Neuronal stem cell (in vitro differentiated cells): ENCODE measurements at regions not wholly inside any gene's neighbourhood (a gene's known extent, or its start where the extent isn't known, plus 50 kb on each side); places are given as distances from the start of the nearest gene placed in this dataset.

Experiments
- DNase-seq: peaks from one replicate; pipeline ENCODE4 v3.0.0-alpha.2; 2013; ENCODE audit warnings: low spot score
- H2AFZ ChIP-seq: one replicate; pipeline ENCODE4 v1.6.1; 2013; ENCODE audit warnings: mild to moderate bottlenecking, low read length, inconsistent platforms
- H2AK5ac ChIP-seq: 2 replicates; pipeline ENCODE4 v1.6.1; 2013; ENCODE audit warnings: low read depth, mild to moderate bottlenecking, inconsistent platforms, low read length, moderate library complexity, mixed read lengths
- H2BK120ac ChIP-seq: 2 replicates; pipeline ENCODE4 v1.6.1; 2013; ENCODE audit warnings: low read depth, mild to moderate bottlenecking, inconsistent platforms, low read length, moderate library complexity, mixed read lengths
- H2BK12ac ChIP-seq: one replicate; pipeline ENCODE4 v1.6.1; 2013; ENCODE audit warnings: low read length, inconsistent platforms
- H2BK15ac ChIP-seq: 2 replicates; pipeline ENCODE4 v1.6.1; 2013; ENCODE audit warnings: mild to moderate bottlenecking, low read length, inconsistent platforms, mixed read lengths
- H2BK5ac ChIP-seq: one replicate; pipeline ENCODE4 v1.6.1; 2013; ENCODE audit warnings: inconsistent platforms, mild to moderate bottlenecking, low read length, moderate library complexity
- H3K14ac ChIP-seq: one replicate; pipeline ENCODE4 v1.6.1; 2013; ENCODE audit warnings: low read length, inconsistent platforms
- H3K18ac ChIP-seq: 2 replicates; pipeline ENCODE4 v1.6.1; 2013; ENCODE audit warnings: low read length, inconsistent platforms
- H3K23ac ChIP-seq: 2 replicates; pipeline ENCODE4 v1.6.1; 2013; ENCODE audit warnings: low read depth, mild to moderate bottlenecking, mixed read lengths, low read length, inconsistent platforms; ENCODE audit not compliant: poor library complexity
- H3K27ac ChIP-seq: replicated peaks from 3 replicates; pipeline ENCODE4 v1.5.1; 2013; ENCODE audit warnings: low read length, inconsistent platforms
- H3K27me3 ChIP-seq, 3 experiments: 2 replicates each; pipeline ENCODE4 v1.6.1; 2013; ENCODE audit warnings: low read length in 3 of 3, mild to moderate bottlenecking in 2 of 3, inconsistent platforms in 1 of 3, low read depth in 1 of 3, mixed read lengths in 1 of 3, moderate library complexity in 1 of 3; ENCODE audit not compliant: control insufficient read depth in 3 of 3, insufficient read depth in 3 of 3
- H3K36me3 ChIP-seq, 2 donors: replicated peaks in 1 of 2; 2 replicates each; pipeline ENCODE4 v1.6.1; 2013; ENCODE audit warnings: low read length in 2 of 2; ENCODE audit not compliant: control insufficient read depth in 2 of 2, insufficient read depth in 2 of 2
- H3K4ac ChIP-seq: 2 replicates; pipeline ENCODE4 v1.6.1; 2013; ENCODE audit warnings: inconsistent platforms, mild to moderate bottlenecking, low read length, moderate library complexity
- H3K4me1 ChIP-seq, 2 donors: 1 replicate in 1 of 2; 2 replicates in 1 of 2; pipeline ENCODE4 v1.6.1; 2013; ENCODE audit warnings: low read length in 2 of 2, low read depth in 1 of 2; ENCODE audit not compliant: control insufficient read depth in 2 of 2, insufficient read depth in 1 of 2
- H3K4me2 ChIP-seq: one replicate; pipeline ENCODE4 v1.6.1; 2013; ENCODE audit warnings: mild to moderate bottlenecking, low read length, inconsistent platforms; ENCODE audit not compliant: insufficient read depth, poor library complexity, severe bottlenecking
- H3K4me3 ChIP-seq, 2 donors: 2 replicates each; pipeline ENCODE4 v1.5.1; 2013; ENCODE audit warnings: low read length in 2 of 2, mild to moderate bottlenecking in 2 of 2, inconsistent platforms in 1 of 2, moderate library complexity in 1 of 2
- H3K79me1 ChIP-seq: one replicate; pipeline ENCODE4 v1.6.1; 2013; ENCODE audit warnings: low read depth, mild to moderate bottlenecking, inconsistent platforms, low read length, moderate library complexity
- H3K9ac ChIP-seq: one replicate; pipeline ENCODE4 v1.6.1; 2013; ENCODE audit warnings: mild to moderate bottlenecking, low read depth, low read length, inconsistent platforms; ENCODE audit not compliant: poor library complexity
- H3K9me3 ChIP-seq, 2 donors: replicated peaks in 1 of 2; 2 replicates each; pipeline versions ENCODE3 to v1.6.1; 2013; ENCODE audit warnings: low read length in 2 of 2, mild to moderate bottlenecking in 2 of 2, inconsistent platforms in 1 of 2, low read depth in 1 of 2, mixed read lengths in 1 of 2, moderate library complexity in 1 of 2; ENCODE audit not compliant: control insufficient read depth in 2 of 2, insufficient read depth in 1 of 2
- H4K8ac ChIP-seq: one replicate; pipeline ENCODE4 v1.6.1; 2013; ENCODE audit warnings: low read depth, mild to moderate bottlenecking, inconsistent platforms, low read length, moderate library complexity
- H4K91ac ChIP-seq: one replicate; pipeline ENCODE4 v1.6.1; 2013; ENCODE audit warnings: low read length, low read depth, mild to moderate bottlenecking, inconsistent platforms; ENCODE audit not compliant: poor library complexity
- WGBS, 2 donors: extraction: QIAGEN DNeasy Blood & Tissue Kit; methylation state at CpG; one replicate each; pipeline ENCODE4 v1.1.7; 2013; ENCODE audit warnings: missing lambda C conversion rate in 2 of 2, mixed read lengths in 1 of 2; ENCODE audit not compliant: insufficient read length in 2 of 2, insufficient replicate concordance in 1 of 2; ENCODE audit errors: extremely low coverage in 2 of 2; 5-methylcytosine and 5-hydroxymethylcytosine counted together

GRCh38 chr2:35870713-35871112, 484.9 kb upstream of the CRIM1 start:
- no peak overlapping the region for H2BK5ac ChIP-seq
- no CpG with 5 or more reads among the region's 1 CpG for WGBS, 2 donors
- H3K18ac ChIP-seq = no peak overlapping the region

GRCh38 chr2:35864141-35864540, 491.4 kb upstream of the CRIM1 start:
- Histone ChIP-seq H3K36me3 (no peaks in the 10 kb centered on the region), H3K4me3 (no peak overlapping the region), H3K9ac (no peak overlapping the region), H2BK15ac (no peak overlapping the region), H3K14ac (no peak overlapping the region), H3K27ac (no peak overlapping the region), H2BK120ac (no peak overlapping the region), H3K27me3 (no peaks in the 10 kb centered on the region), H3K4me1 (no peaks in the 10 kb centered on the region), H2AK5ac (no peak overlapping the region), H3K23ac (no peak overlapping the region), H2BK12ac (no peak overlapping the region), H4K91ac (no peak overlapping the region), H3K4ac (no peak overlapping the region), H3K79me1 (no peaks in the 10 kb centered on the region), H2AFZ (peak overlapping the region; percentile 39), H3K4me2 (no peak overlapping the region), H3K9me3 (no peaks in the 10 kb centered on the region), H4K8ac (no peak overlapping the region), H2BK5ac (no peak overlapping the region), H3K18ac (no peak overlapping the region)
- WGBS, 2 donors = no CpG with 5 or more reads among the region's 2 CpGs
- no peak for DNase-seq

More at GRCh38 chr2:35870713-35871112, 484.9 kb upstream of the CRIM1 start:
- H3K23ac ChIP-seq = no peak overlapping the region
- H4K91ac ChIP-seq = no peak overlapping the region
- H3K4me1 ChIP-seq = no peaks in the 10 kb centered on the region
- no peak overlapping the region for H3K14ac ChIP-seq
- H3K9me3 ChIP-seq = no peaks in the 10 kb centered on the region
- no peaks in the 10 kb centered on the region for H3K27me3 ChIP-seq
- no peak overlapping the region for H3K4ac ChIP-seq
- H3K27ac ChIP-seq = no peak overlapping the region
- no peak overlapping the region for H2BK15ac ChIP-seq
- no peaks in the 10 kb centered on the region for H3K36me3 ChIP-seq
- H2BK120ac ChIP-seq = no peak overlapping the region
- H3K4me2 ChIP-seq = no peak overlapping the region
- no peak overlapping the region for H3K4me3 ChIP-seq
- no peak for DNase-seq
- no peak overlapping the region for H3K9ac ChIP-seq
- no peak overlapping the region for H2BK12ac ChIP-seq
- H3K79me1 ChIP-seq = no peaks in the 10 kb centered on the region
- no peak overlapping the region for H4K8ac ChIP-seq
- H2AK5ac ChIP-seq = no peak overlapping the region
- H2AFZ ChIP-seq = no peak overlapping the region

- H3K27ac ChIP-seq = no peak overlapping the region
- no peak overlapping the region for H3K14ac ChIP-seq
- H3K27me3 ChIP-seq = no peaks in the 10 kb centered on the region
- WGBS, 2 donors = no CpG with 5 or more reads among the region's 1 CpG
- H3K23ac ChIP-seq = no peak overlapping the region
- H3K79me1 ChIP-seq = no peaks in the 10 kb centered on the region
- H2AK5ac ChIP-seq = no peak overlapping the region
- H3K4me3 ChIP-seq = no peak overlapping the region
- no peak overlapping the region for H3K4ac ChIP-seq
- DNase-seq = no peak
- no peak overlapping the region for H2BK5ac ChIP-seq
- H2BK12ac ChIP-seq = no peak overlapping the region
- no peak overlapping the region for H2BK120ac ChIP-seq
- no peak overlapping the region for H4K91ac ChIP-seq
- no peak overlapping the region for H4K8ac ChIP-seq
- H3K4me1 ChIP-seq = peaks cover 0 to 6% of the 10 kb centered on the region in 2 donors
- H2BK15ac ChIP-seq = no peak overlapping the region
- H3K36me3 ChIP-seq = no peaks in the 10 kb centered on the region
- H2AFZ ChIP-seq = peak overlapping the region; percentile 83
- no peak overlapping the region for H3K18ac ChIP-seq
- no peaks in the 10 kb centered on the region for H3K9me3 ChIP-seq
- no peak overlapping the region for H3K4me2 ChIP-seq
- H3K9ac ChIP-seq = no peak overlapping the region
These were observed 497.4 kb upstream of the CRIM1 start for GRCh38 chr2:35858216-35858615.

- no CpG with 5 or more reads among the region's 3 CpGs for WGBS, 2 donors
- H4K8ac ChIP-seq = no peak overlapping the region
- H2BK120ac ChIP-seq = no peak overlapping the region
- H2AK5ac ChIP-seq = no peak overlapping the region
- no peak overlapping the region for H3K27ac ChIP-seq
- no peak overlapping the region for H3K9ac ChIP-seq
- H3K36me3 ChIP-seq = no peaks in the 10 kb centered on the region
- peak overlapping the region; percentile 83 for H2AFZ ChIP-seq
- no peak overlapping the region for H3K4ac ChIP-seq
- H2BK12ac ChIP-seq = no peak overlapping the region
- no peak overlapping the region for H3K18ac ChIP-seq
- no peaks in the 10 kb centered on the region for H3K79me1 ChIP-seq
- no peak overlapping the region for H2BK15ac ChIP-seq
- H3K4me3 ChIP-seq = peak overlapping the region in 1 of 2 donors; percentile 7
- H4K91ac ChIP-seq = no peak overlapping the region
- H2BK5ac ChIP-seq = no peak overlapping the region
- no peaks in the 10 kb centered on the region for H3K9me3 ChIP-seq
- H3K14ac ChIP-seq = no peak overlapping the region
- no peak overlapping the region for H3K4me2 ChIP-seq
- DNase-seq = no peak
- peaks cover 0 to 6% of the 10 kb centered on the region in 2 donors for H3K4me1 ChIP-seq
- no peak overlapping the region for H3K23ac ChIP-seq
- no peaks in the 10 kb centered on the region for H3K27me3 ChIP-seq
These were observed 498.1 kb upstream of the CRIM1 start for GRCh38 chr2:35857498-35857897.
